Right renal cortex interstitium (tissue), 3 donors: ENCODE measurements at regions not wholly inside any gene's neighbourhood (a gene's known extent, or its start where the extent isn't known, plus 50 kb on each side); places are given as distances from the start of the nearest gene placed in this dataset.

ENCODE experiments used
- DNase-seq, 3 donors: peaks; one replicate each; pipeline ENCODE4 v3.0.0-alpha.2; 2013; ENCODE audit warnings: low read depth in 3 of 3, low spot score in 2 of 3

GRCh38 chr18:22034276-22034675, 135.1 kb upstream of the GATA6 start:
- no peak for DNase-seq

GRCh38 chr18:22040533-22040932, 128.9 kb upstream of the GATA6 start:
- no peak for DNase-seq

- no peak for DNase-seq
Measured at GRCh38 chr18:22043837-22044236, 125.6 kb upstream of the GATA6 start.

GRCh38 chr18:22044474-22045220, 124.7 kb upstream of the GATA6 start:
- DNase-seq = no peak

GRCh38 chr18:22045221-22045918, 124.0 kb upstream of the GATA6 start:
- no peak for DNase-seq

- no peak for DNase-seq
Measured at GRCh38 chr18:22046473-22046872, 122.9 kb upstream of the GATA6 start.

- DNase-seq = no peak
Measured at GRCh38 chr18:22047485-22047884, 121.9 kb upstream of the GATA6 start.

- DNase-seq = no peak
Measured at GRCh38 chr18:22048221-22048620, 121.2 kb upstream of the GATA6 start.

GRCh38 chr18:22048932-22049615, 120.3 kb upstream of the GATA6 start:
- no peak for DNase-seq

GRCh38 chr18:22052405-22053105, 116.8 kb upstream of the GATA6 start:
- no peak for DNase-seq

- no peak for DNase-seq
Measured at GRCh38 chr18:22055466-22056238, 113.7 kb upstream of the GATA6 start.

- no peak for DNase-seq
Measured at GRCh38 chr18:22056950-22057349, 112.4 kb upstream of the GATA6 start.

- DNase-seq = no peak
Measured at GRCh38 chr18:22057908-22058527, 111.4 kb upstream of the GATA6 start.

- DNase-seq = no peak
Measured at GRCh38 chr18:22060361-22060760, 109.0 kb upstream of the GATA6 start.

GRCh38 chr18:22063102-22063501, 106.3 kb upstream of the GATA6 start:
- no peak for DNase-seq

- DNase-seq = no peak
Measured at GRCh38 chr18:22063672-22064071, 105.7 kb upstream of the GATA6 start.

- no peak for DNase-seq
Measured at GRCh38 chr18:22064581-22064980, 104.8 kb upstream of the GATA6 start.

- no peak for DNase-seq
Measured at GRCh38 chr18:22065311-22065710, 104.1 kb upstream of the GATA6 start.

- DNase-seq = no peak
Measured at GRCh38 chr18:22066083-22066485, 103.3 kb upstream of the GATA6 start.

GRCh38 chr18:22067109-22067508, 102.3 kb upstream of the GATA6 start:
- DNase-seq = no peak
